ENCODE measurements at regions not wholly inside any gene's neighbourhood (a gene's known extent, or its start where the extent isn't known, plus 50 kb on each side); places are given as distances from the start of the nearest gene placed in this dataset.

- no peak for TF ChIP-seq CTCF (IDR thresholded peaks at IDR 0.05; ENCODE audit: borderline replicate concordance, extremely low read depth, low read length, poor library complexity, severe bottlenecking)
- no peak for TF ChIP-seq EZH2 (IDR thresholded peaks at IDR 0.05; ENCODE audit: borderline replicate concordance, low read depth, low read length, severe bottlenecking)
Measured at GRCh38 chrY:7325531-7325930, 414.0 kb upstream of the AMELY start.
